GM13976 (cell line): ENCODE measurements at regions not wholly inside any gene's neighbourhood (a gene's known extent, or its start where the extent isn't known, plus 50 kb on each side); places are given as distances from the start of the nearest gene placed in this dataset.

ENCODE experiments used
- DNase-seq: peaks from one replicate; pipeline ENCODE4 v3.0.0; 2012; ENCODE audit warnings: low spot score
- in situ Hi-C: fragments of 300-500 bp; cut with MboI; formaldehyde crosslinking; loops from one replicate; pipeline ENCODE4 v1.12.0; 2022; ENCODE audit warnings: low sequenced_read_pairs, mixed read lengths, inconsistent platforms; ENCODE audit not compliant: unreplicated experiment
- TF ChIP-seq, protein P1 (sequence below): IDR thresholded peaks from 2 replicates; pipeline ENCODE4 v1.5.1; 2012; ENCODE audit warnings: borderline replicate concordance, mild to moderate bottlenecking; ENCODE audit not compliant: insufficient read depth; ENCODE audit errors: extremely low read depth, missing control alignments, control extremely low read depth

DNA sequence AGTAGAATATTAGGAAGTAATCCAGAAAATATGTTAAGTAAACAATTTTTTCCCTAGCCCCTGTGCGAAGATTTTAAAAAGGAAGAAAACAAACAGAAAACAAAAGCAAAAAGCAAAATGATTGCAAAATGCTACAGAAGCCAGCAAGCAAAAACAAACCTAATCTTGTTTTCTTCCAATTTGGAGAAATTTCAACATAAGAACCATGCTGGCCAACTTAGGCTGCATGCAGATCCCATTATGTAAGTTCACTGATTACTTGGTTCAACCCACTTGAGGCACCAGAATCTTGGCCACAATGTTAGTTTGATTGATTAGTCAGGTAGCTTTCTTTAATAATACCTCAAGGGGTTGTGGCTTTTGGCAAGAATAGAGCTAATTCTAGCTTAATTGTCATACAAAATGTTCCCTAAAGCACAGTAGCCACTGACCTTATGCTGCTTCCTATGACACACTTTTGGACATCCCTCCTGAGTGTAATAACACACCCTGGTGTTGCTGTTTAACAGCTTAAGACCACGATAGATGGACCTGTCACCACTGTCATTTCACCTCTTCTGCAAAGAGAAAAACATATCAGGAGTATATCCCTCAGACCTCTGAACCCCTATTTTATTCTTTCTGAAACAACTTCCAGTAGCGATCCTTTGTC is 2342.1 kb downstream of the PCDH7 start:
- DNase-seq, result no peak
- in situ Hi-C loops, result no loop called here
- TF ChIP-seq, protein P1, sequence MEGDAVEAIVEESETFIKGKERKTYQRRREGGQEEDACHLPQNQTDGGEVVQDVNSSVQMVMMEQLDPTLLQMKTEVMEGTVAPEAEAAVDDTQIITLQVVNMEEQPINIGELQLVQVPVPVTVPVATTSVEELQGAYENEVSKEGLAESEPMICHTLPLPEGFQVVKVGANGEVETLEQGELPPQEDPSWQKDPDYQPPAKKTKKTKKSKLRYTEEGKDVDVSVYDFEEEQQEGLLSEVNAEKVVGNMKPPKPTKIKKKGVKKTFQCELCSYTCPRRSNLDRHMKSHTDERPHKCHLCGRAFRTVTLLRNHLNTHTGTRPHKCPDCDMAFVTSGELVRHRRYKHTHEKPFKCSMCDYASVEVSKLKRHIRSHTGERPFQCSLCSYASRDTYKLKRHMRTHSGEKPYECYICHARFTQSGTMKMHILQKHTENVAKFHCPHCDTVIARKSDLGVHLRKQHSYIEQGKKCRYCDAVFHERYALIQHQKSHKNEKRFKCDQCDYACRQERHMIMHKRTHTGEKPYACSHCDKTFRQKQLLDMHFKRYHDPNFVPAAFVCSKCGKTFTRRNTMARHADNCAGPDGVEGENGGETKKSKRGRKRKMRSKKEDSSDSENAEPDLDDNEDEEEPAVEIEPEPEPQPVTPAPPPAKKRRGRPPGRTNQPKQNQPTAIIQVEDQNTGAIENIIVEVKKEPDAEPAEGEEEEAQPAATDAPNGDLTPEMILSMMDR, result no peak

GRCh38 chr4:33063241-33063640 is 2343.1 kb downstream of the PCDH7 start:
- TF ChIP-seq, protein P1, result no peak
- DNase-seq, result no peak
- in situ Hi-C loops, result no loop called here

- TF ChIP-seq, protein P1, result no peak
- no peak for DNase-seq
- in situ Hi-C loops, result no loop called here
Measured at GRCh38 chr4:33064238-33064637, 2344.1 kb downstream of the PCDH7 start.

- TF ChIP-seq, protein P1, result no peak
- DNase-seq, result no peak
- in situ Hi-C loops, result no loop called here
Measured at GRCh38 chr4:33065749-33066148, 2345.6 kb downstream of the PCDH7 start.

- in situ Hi-C loops, result no loop called here
- TF ChIP-seq, protein P1, result no peak
- no peak for DNase-seq
Measured at GRCh38 chr4:33067221-33067620, 2347.1 kb downstream of the PCDH7 start.

DNA sequence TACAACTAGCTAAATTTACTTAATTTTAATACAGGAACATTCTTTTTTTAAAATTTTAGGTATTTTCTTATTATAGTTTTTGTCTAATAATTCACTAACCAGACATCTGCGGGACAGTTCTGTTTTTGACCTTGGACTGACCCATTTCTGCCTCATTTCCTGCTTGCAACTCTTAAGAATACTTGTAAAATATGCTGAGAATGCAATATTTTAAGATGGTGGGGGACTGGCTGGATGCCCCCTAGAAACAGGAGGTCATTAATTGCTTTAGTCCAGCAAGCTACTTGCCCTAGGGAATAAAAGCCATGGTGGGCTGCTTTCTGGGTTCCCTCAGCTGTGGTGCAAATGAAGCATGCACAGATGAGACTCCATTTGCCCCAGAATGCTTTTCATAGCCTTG is 2348.4 kb downstream of the PCDH7 start:
- DNase-seq, result no peak
- in situ Hi-C loops, result no loop called here
- TF ChIP-seq, protein P1, result no peak

DNA sequence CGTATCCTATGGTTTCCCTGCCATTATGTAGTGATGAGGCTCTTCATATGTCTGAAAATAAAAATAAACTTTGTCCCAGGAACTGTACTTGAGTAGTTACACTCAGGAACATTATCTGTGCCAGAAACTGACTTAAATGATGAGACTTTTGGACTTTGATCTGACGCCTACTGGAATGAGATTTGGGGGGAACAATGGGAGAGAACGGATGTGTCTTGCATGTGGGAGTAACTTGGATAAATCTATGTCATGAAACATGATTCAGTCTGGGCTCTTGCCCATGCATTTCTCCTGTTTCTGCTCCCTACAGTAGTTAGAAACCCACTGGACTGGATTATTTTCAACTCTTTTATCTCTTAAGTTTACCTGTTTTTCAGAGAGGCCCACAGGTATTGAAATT is 2351.4 kb downstream of the PCDH7 start:
- no peak for DNase-seq
- in situ Hi-C loops, result no loop called here

More for the DNA sequence above, 2351.4 kb downstream of the PCDH7 start:
- TF ChIP-seq, protein P1, result no peak
